ENCODE measurements at regions not wholly inside any gene's neighbourhood (a gene's known extent, or its start where the extent isn't known, plus 50 kb on each side); places are given as distances from the start of the nearest gene placed in this dataset.

GRCh38 chr11:26086028-26086427 is 245.9 kb upstream of the ANO3 start:
- H3K4me3 ChIP-seq (ENCODE audit: low read length in 2 of 2): no peak overlapping the region
- no peak overlapping the region for H3K27ac ChIP-seq (ENCODE audit: low read depth in 1 of 2, low read length in 2 of 2)
- H3K36me3 ChIP-seq (ENCODE audit: control insufficient read depth in 1 of 2, insufficient read depth in 2 of 2, low read length in 1 of 2): no peaks in the 10 kb centered on the region
- no peaks in the 10 kb centered on the region for H3K27me3 ChIP-seq (ENCODE audit: control insufficient read depth in 1 of 2, insufficient read depth in 2 of 2, low read length in 1 of 2)
- no peaks in the 10 kb centered on the region for H3K9me3 ChIP-seq (ENCODE audit: control insufficient read depth, low read length)
- 72 to 88% methylated on average over 1 of the region's 1 CpG for WGBS, 2 donors
- ATAC-seq (ENCODE audit: low FRiP score) (no peak), DNase-seq (no peak)
- no peaks in the 10 kb centered on the region for H3K4me1 ChIP-seq (ENCODE audit: control insufficient read depth in 1 of 2, insufficient read depth in 2 of 2, low read length in 2 of 2)
- intact Hi-C loops (cut with DNase I): no loop called here

GRCh38 chr11:26087120-26087935 is 244.6 kb upstream of the ANO3 start:
- ATAC-seq (ENCODE audit: low FRiP score): no peak
- intact Hi-C loops (cut with DNase I): no loop called here
- Histone ChIP-seq H3K4me1 (ENCODE audit: control insufficient read depth in 1 of 2, insufficient read depth in 2 of 2, low read length in 2 of 2) (no peaks in the 10 kb centered on the region), H3K4me3 (ENCODE audit: low read length in 2 of 2) (no peak overlapping the region), H3K27ac (ENCODE audit: low read depth in 1 of 2, low read length in 2 of 2) (no peak overlapping the region), H3K9me3 (ENCODE audit: control insufficient read depth, low read length) (no peaks in the 10 kb centered on the region), H3K27me3 (ENCODE audit: control insufficient read depth in 1 of 2, insufficient read depth in 2 of 2, low read length in 1 of 2) (no peaks in the 10 kb centered on the region), H3K36me3 (ENCODE audit: control insufficient read depth in 1 of 2, insufficient read depth in 2 of 2, low read length in 1 of 2) (no peaks in the 10 kb centered on the region)
- no peak for DNase-seq
- WGBS, 2 donors: 90 to 94% methylated on average over 4 of the region's 4 CpGs

- H3K27ac ChIP-seq (ENCODE audit: low read depth in 1 of 2, low read length in 2 of 2): no peak overlapping the region
- 27 to 31% methylated on average over 1 of the region's 1 CpG for WGBS, 2 donors
- ATAC-seq (ENCODE audit: low FRiP score) (no peak), DNase-seq (no peak)
- no peaks in the 10 kb centered on the region for H3K27me3 ChIP-seq (ENCODE audit: control insufficient read depth in 1 of 2, insufficient read depth in 2 of 2, low read length in 1 of 2)
- no peaks in the 10 kb centered on the region for H3K9me3 ChIP-seq (ENCODE audit: control insufficient read depth, low read length)
- no peaks in the 10 kb centered on the region for H3K4me1 ChIP-seq (ENCODE audit: control insufficient read depth in 1 of 2, insufficient read depth in 2 of 2, low read length in 2 of 2)
- H3K36me3 ChIP-seq (ENCODE audit: control insufficient read depth in 1 of 2, insufficient read depth in 2 of 2, low read length in 1 of 2): no peaks in the 10 kb centered on the region
- intact Hi-C loops (cut with DNase I): no loop called here
- no peak overlapping the region for H3K4me3 ChIP-seq (ENCODE audit: low read length in 2 of 2)
Measured at GRCh38 chr11:26088391-26088790, 243.5 kb upstream of the ANO3 start.

GRCh38 chr11:26090651-26091050 is 241.3 kb upstream of the ANO3 start:
- no peaks in the 10 kb centered on the region for H3K4me1 ChIP-seq (ENCODE audit: control insufficient read depth in 1 of 2, insufficient read depth in 2 of 2, low read length in 2 of 2)
- H3K27me3 ChIP-seq (ENCODE audit: control insufficient read depth in 1 of 2, insufficient read depth in 2 of 2, low read length in 1 of 2): no peaks in the 10 kb centered on the region
- DNase-seq (no peak), ATAC-seq (ENCODE audit: low FRiP score) (no peak)
- H3K36me3 ChIP-seq (ENCODE audit: control insufficient read depth in 1 of 2, insufficient read depth in 2 of 2, low read length in 1 of 2): no peaks in the 10 kb centered on the region
- intact Hi-C loops (cut with DNase I): no loop called here
- WGBS, 2 donors: 33 to 38% methylated on average over 3 of the region's 3 CpGs
- H3K9me3 ChIP-seq (ENCODE audit: control insufficient read depth, low read length): no peaks in the 10 kb centered on the region
- H3K27ac ChIP-seq (ENCODE audit: low read depth in 1 of 2, low read length in 2 of 2): no peak overlapping the region
- no peak overlapping the region for H3K4me3 ChIP-seq (ENCODE audit: low read length in 2 of 2)

GRCh38 chr11:26093206-26093605 is 238.7 kb upstream of the ANO3 start:
- no peak for DNase-seq
- no peak for ATAC-seq (ENCODE audit: low FRiP score)
- Histone ChIP-seq H3K4me3 (ENCODE audit: low read length in 2 of 2) (no peak overlapping the region), H3K36me3 (ENCODE audit: control insufficient read depth in 1 of 2, insufficient read depth in 2 of 2, low read length in 1 of 2) (no peaks in the 10 kb centered on the region), H3K4me1 (ENCODE audit: control insufficient read depth in 1 of 2, insufficient read depth in 2 of 2, low read length in 2 of 2) (no peaks in the 10 kb centered on the region), H3K27me3 (ENCODE audit: control insufficient read depth in 1 of 2, insufficient read depth in 2 of 2, low read length in 1 of 2) (no peaks in the 10 kb centered on the region), H3K9me3 (ENCODE audit: control insufficient read depth, low read length) (peaks cover 2% of the 10 kb centered on the region), H3K27ac (ENCODE audit: low read depth in 1 of 2, low read length in 2 of 2) (no peak overlapping the region)
- WGBS, 2 donors: 94 to 96% methylated on average over 2 of the region's 2 CpGs
- intact Hi-C loops (cut with DNase I): no loop called here

- 71 to 74% methylated on average over 5 of the region's 5 CpGs for WGBS, 2 donors
- no peaks in the 10 kb centered on the region for H3K4me1 ChIP-seq (ENCODE audit: control insufficient read depth in 1 of 2, insufficient read depth in 2 of 2, low read length in 2 of 2)
- intact Hi-C loops (cut with DNase I): no loop called here
- H3K27ac ChIP-seq (ENCODE audit: low read depth in 1 of 2, low read length in 2 of 2): no peak overlapping the region
- H3K9me3 ChIP-seq (ENCODE audit: control insufficient read depth, low read length): peaks cover 2% of the 10 kb centered on the region
- ATAC-seq (ENCODE audit: low FRiP score) (no peak), DNase-seq (no peak)
- H3K36me3 ChIP-seq (ENCODE audit: control insufficient read depth in 1 of 2, insufficient read depth in 2 of 2, low read length in 1 of 2): no peaks in the 10 kb centered on the region
- no peaks in the 10 kb centered on the region for H3K27me3 ChIP-seq (ENCODE audit: control insufficient read depth in 1 of 2, insufficient read depth in 2 of 2, low read length in 1 of 2)
- no peak overlapping the region for H3K4me3 ChIP-seq (ENCODE audit: low read length in 2 of 2)
Measured at GRCh38 chr11:26095340-26095739, 236.6 kb upstream of the ANO3 start.

GRCh38 chr11:26096451-26096850 is 235.5 kb upstream of the ANO3 start:
- intact Hi-C loops (cut with DNase I): no loop called here
- DNase-seq (no peak), ATAC-seq (ENCODE audit: low FRiP score) (no peak)
- H3K4me3 ChIP-seq (ENCODE audit: low read length in 2 of 2): no peak overlapping the region
- no peaks in the 10 kb centered on the region for H3K36me3 ChIP-seq (ENCODE audit: control insufficient read depth in 1 of 2, insufficient read depth in 2 of 2, low read length in 1 of 2)
- 22 to 28% methylated on average over 6 of the region's 6 CpGs for WGBS, 2 donors
- H3K27me3 ChIP-seq (ENCODE audit: control insufficient read depth in 1 of 2, insufficient read depth in 2 of 2, low read length in 1 of 2): no peaks in the 10 kb centered on the region
- H3K27ac ChIP-seq (ENCODE audit: low read depth in 1 of 2, low read length in 2 of 2): no peak overlapping the region
- H3K4me1 ChIP-seq (ENCODE audit: control insufficient read depth in 1 of 2, insufficient read depth in 2 of 2, low read length in 2 of 2): no peaks in the 10 kb centered on the region
- peaks cover 2% of the 10 kb centered on the region for H3K9me3 ChIP-seq (ENCODE audit: control insufficient read depth, low read length)

GRCh38 chr11:26102325-26102724 is 229.6 kb upstream of the ANO3 start:
- H3K9me3 ChIP-seq (ENCODE audit: control insufficient read depth, low read length): peaks cover 3% of the 10 kb centered on the region
- H3K27ac ChIP-seq (ENCODE audit: low read depth in 1 of 2, low read length in 2 of 2): no peak overlapping the region
- H3K4me1 ChIP-seq (ENCODE audit: control insufficient read depth in 1 of 2, insufficient read depth in 2 of 2, low read length in 2 of 2): no peaks in the 10 kb centered on the region
- intact Hi-C loops (cut with DNase I): no loop called here
- WGBS, 2 donors: 93 to 96% methylated on average over 5 of the region's 5 CpGs
- ATAC-seq (ENCODE audit: low FRiP score) (no peak), DNase-seq (no peak)
- no peak overlapping the region for H3K4me3 ChIP-seq (ENCODE audit: low read length in 2 of 2)
- H3K27me3 ChIP-seq (ENCODE audit: control insufficient read depth in 1 of 2, insufficient read depth in 2 of 2, low read length in 1 of 2): no peaks in the 10 kb centered on the region
- H3K36me3 ChIP-seq (ENCODE audit: control insufficient read depth in 1 of 2, insufficient read depth in 2 of 2, low read length in 1 of 2): no peaks in the 10 kb centered on the region

- Histone ChIP-seq H3K9me3 (ENCODE audit: control insufficient read depth, low read length) (peaks cover 2% of the 10 kb centered on the region), H3K4me3 (ENCODE audit: low read length in 2 of 2) (no peak overlapping the region), H3K36me3 (ENCODE audit: control insufficient read depth in 1 of 2, insufficient read depth in 2 of 2, low read length in 1 of 2) (no peaks in the 10 kb centered on the region), H3K27ac (ENCODE audit: low read depth in 1 of 2, low read length in 2 of 2) (no peak overlapping the region), H3K27me3 (ENCODE audit: control insufficient read depth in 1 of 2, insufficient read depth in 2 of 2, low read length in 1 of 2) (no peaks in the 10 kb centered on the region), H3K4me1 (ENCODE audit: control insufficient read depth in 1 of 2, insufficient read depth in 2 of 2, low read length in 2 of 2) (no peaks in the 10 kb centered on the region)
- 55 to 78% methylated on average over 4 of the region's 4 CpGs for WGBS, 2 donors
- DNase-seq: no peak
- ATAC-seq (ENCODE audit: low FRiP score): no peak
- intact Hi-C loops (cut with DNase I): no loop called here
Measured at GRCh38 chr11:26105762-26106423, 226.0 kb upstream of the ANO3 start.
